Heart left ventricle (tissue), 16 donors: ENCODE measurements at regions not wholly inside any gene's neighbourhood (a gene's known extent, or its start where the extent isn't known, plus 50 kb on each side); places are given as distances from the start of the nearest gene placed in this dataset.

ENCODE experiments used
- ATAC-seq, 4 donors: fragments of 200-7000 bp; cut with Tn5 transposase; one replicate each; pipeline ENCODE4 v1.9.1; 2020 to 2022; ENCODE audit warnings: moderate library complexity in 4 of 4, mild to moderate bottlenecking in 3 of 4, moderate number of reproducible peaks in 1 of 4
- DNase-seq, 5 donors: peaks; one replicate each; pipeline ENCODE4 v3.0.0-alpha.2; 2020
- H3K27ac ChIP-seq, 12 donors: fragments of 200-600 bp; sonication (generic) in 4 of 12; one replicate each; pipeline versions ENCODE4 v1.5.0 to v1.8.0; 2016 to 2022; ENCODE audit warnings: mild to moderate bottlenecking in 2 of 12
- H3K27me3 ChIP-seq, 9 donors: fragments of 200-600 bp; sonication (generic) in 2 of 9; one replicate each; pipeline versions ENCODE4 v1.5.1 to v1.8.0; 2016 to 2022; ENCODE audit warnings: mild to moderate bottlenecking in 3 of 9
- H3K36me3 ChIP-seq, 9 donors: fragments of 200-600 bp; sonication (generic) in 2 of 9; one replicate each; pipeline versions ENCODE4 v1.5.0 to v1.8.0; 2018 to 2022; ENCODE audit warnings: mild to moderate bottlenecking in 2 of 9
- H3K4me1 ChIP-seq, 12 donors: fragments of 200-600 bp; sonication (generic) in 4 of 12; one replicate each; pipeline versions ENCODE4 v1.5.0 to v1.8.0; 2016 to 2022; ENCODE audit warnings: mild to moderate bottlenecking in 3 of 12
- H3K4me3 ChIP-seq, 12 donors: fragments of 200-600 bp; sonication (generic) in 4 of 12; one replicate each; pipeline versions ENCODE4 v1.5.0 to v1.8.0; 2017 to 2022; ENCODE audit warnings: mild to moderate bottlenecking in 9 of 12, moderate library complexity in 4 of 12
- H3K9me3 ChIP-seq, 12 donors: fragments of 200-600 bp; sonication (generic) in 4 of 12; one replicate each; pipeline versions ENCODE4 v1.5.0 to v1.8.0; 2016 to 2022; ENCODE audit warnings: mild to moderate bottlenecking in 1 of 12
- CTCF ChIP-seq, 12 donors: fragments of 200-600 bp; sonication (generic) in 4 of 12; IDR thresholded peaks; one replicate each; pipeline versions ENCODE4 v1.5.0 to v1.8.0; 2018 to 2022; ENCODE audit warnings: antibody characterized with exemption in 12 of 12, mild to moderate bottlenecking in 5 of 12
- POLR2A ChIP-seq, 2 donors: fragments of 450-650 bp; IDR thresholded peaks; one replicate each; pipeline ENCODE4 v1.6.1; 2017; ENCODE audit warnings: antibody characterized with exemption in 2 of 2, mild to moderate bottlenecking in 2 of 2, moderate library complexity in 2 of 2
- WGBS, 4 donors: extraction: QIAGEN DNeasy Blood & Tissue Kit in 2 of 4; methylation state at CpG; one replicate each; pipeline versions ENCODE4 v1.1.5 to v1.1.7; 2013 to 2018; 5-methylcytosine and 5-hydroxymethylcytosine counted together
- intact Hi-C, 10 donors: fragments of 100-400 bp; cut with DNase I; formaldehyde crosslinking; loops; one replicate each; pipeline versions ENCODE4 v1.11.1 to v1.14.2; 2022
- donor health status: ischemic (EF 13 %, LVEDD 7.1; RV severe dilation, severe dysfunction).
- donor health status: healthy with polysubstance abuse.
- donor health status: DM: no; HTN: yes; CAD: no.
- donor health status: DM: no; HTN: no; CAD: no.
- donor health status: ischemic (EF 25% LVEDD 6.9; RV normal size, moderate dysfunction).
- donor health status: ischemic (EF 25% LVEDD 5.7; RV mildly dilated, moderate dysfunction).
- donor health status: healthy.
- donor health status: DM: yes; HTN: yes; CAD: no.
- donor health status: ischemic (EF 35%, LVEDD 5.7; RV mildly dilated, moderate dysfunction).
- donor health status: nonischemic (EF 11% LVEDD 7.7; RV severe dilation, severe dysfunction).
- donor health status: DM: yes; HTN: yes; CAD: no.
- donor health status: PGD.
- donor health status: ischemic (EF 29% LVEDD 5.4; RV normal size, mild dysfunction).
- donor health status: nonischemic (EF 23%, LVEDD 6.1; RV moderate dilation, normal function).

DNA sequence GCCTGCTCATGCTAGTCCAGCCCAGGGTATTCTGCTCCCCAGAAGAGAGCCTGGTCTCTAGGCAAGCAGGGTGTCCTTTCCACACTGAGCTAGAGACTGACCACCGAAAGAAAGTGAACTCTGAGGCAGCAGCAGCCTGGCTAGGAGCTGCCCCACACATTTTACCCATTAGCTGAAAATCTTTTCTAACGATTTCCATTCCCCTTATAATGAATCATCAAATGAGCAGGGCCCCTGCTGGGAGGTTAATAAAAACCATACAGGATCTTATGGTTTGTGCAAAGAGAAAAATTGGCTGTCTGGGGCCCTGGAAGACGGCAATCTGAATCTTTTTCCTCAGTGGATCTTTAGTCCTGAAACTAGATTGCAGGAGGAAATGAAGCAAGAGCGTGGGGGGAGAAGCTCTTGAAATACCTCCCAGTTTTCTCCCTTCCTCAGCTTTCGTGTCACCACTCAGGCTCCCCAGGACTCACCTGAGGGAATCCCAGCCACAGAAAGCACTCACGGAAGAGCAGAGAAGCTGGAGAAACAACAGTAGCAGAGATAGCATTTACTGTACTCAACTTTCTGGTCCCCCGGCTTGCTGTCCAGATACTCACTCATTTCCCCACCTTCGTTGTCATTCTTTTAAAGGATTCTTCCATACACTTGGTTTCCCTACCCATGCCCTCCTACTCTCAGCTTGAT, 74.7 kb upstream of the CD44 start:
- no peak overlapping the region for H3K27ac ChIP-seq
- H3K4me1 ChIP-seq: peaks cover 0 to 39% (median 5%) of the 10 kb centered on the region in 12 donors
- H3K9me3 ChIP-seq: no peaks in the 10 kb centered on the region
- no peaks in the 10 kb centered on the region for H3K27me3 ChIP-seq
- WGBS, 4 donors: 82 to 86% (median 82%) methylated on average over 8 of the region's 8 CpGs
- intact Hi-C loops: no loop called here
- no peak overlapping the region for H3K4me3 ChIP-seq
- no peak for ATAC-seq
- no peak for DNase-seq
- H3K36me3 ChIP-seq: no peaks in the 10 kb centered on the region
- TF ChIP-seq POLR2A (IDR thresholded peaks at IDR 0.05): no peak
- no peak for TF ChIP-seq CTCF (IDR thresholded peaks at IDR 0.05)

DNA sequence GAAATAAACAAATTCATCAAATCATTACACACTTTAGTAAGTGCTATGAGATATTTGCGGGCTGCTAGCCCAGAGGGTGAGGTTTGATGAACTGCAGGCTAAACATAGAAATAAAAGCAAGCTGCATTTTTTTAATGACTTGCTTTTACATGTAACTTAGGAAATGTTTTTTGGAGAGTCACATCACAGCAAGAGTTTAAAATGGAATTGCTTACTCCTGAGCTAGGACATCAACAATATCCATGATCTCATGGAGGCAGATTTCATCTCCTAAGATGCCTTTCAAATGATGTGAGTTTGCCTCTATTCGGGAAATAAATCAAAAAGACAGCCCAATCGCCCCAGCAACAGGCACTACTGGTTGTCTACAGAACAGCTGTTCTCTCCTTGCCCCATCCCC, 73.4 kb upstream of the CD44 start:
- TF ChIP-seq POLR2A (IDR thresholded peaks at IDR 0.05) (no peak), CTCF (IDR thresholded peaks at IDR 0.05) (no peak)
- H3K27ac ChIP-seq: peak overlapping the region in 1 of 12 donors; percentile 2
- intact Hi-C loops: no loop called here

DNA sequence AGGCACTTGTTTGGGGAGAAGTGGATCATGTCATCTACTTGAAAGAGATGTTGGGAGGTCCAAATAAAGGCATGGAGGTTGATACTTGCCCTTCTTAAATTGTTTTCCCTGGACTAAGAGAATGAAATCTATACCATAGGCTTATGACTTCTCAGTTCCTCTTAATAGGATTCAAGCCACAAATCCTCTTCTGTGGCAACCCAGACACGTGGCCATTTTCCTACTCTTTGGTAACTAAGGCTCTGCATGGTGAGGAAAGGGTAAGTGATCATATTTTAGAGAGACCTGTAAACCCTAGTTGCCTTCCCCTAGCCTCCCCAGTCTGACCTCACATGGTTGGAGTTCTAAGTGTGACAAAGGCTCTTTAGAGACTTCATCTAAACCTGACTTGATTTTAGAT, 72.9 kb upstream of the CD44 start:
- WGBS, 4 donors: 43 to 69% (median 60%) methylated on average over 1 of the region's 1 CpG

More for the DNA sequence above, 73.4 kb upstream of the CD44 start:
- Histone ChIP-seq H3K36me3 (no peaks in the 10 kb centered on the region), H3K4me3 (no peak overlapping the region), H3K27me3 (no peaks in the 10 kb centered on the region), H3K9me3 (peaks cover 0 to 13% (median 3%) of the 10 kb centered on the region in 12 donors), H3K4me1 (peaks cover 0 to 32% (median 5%) of the 10 kb centered on the region in 12 donors)
- 59 to 79% (median 67%) methylated on average over 3 of the region's 3 CpGs for WGBS, 4 donors
- no peak for DNase-seq
- ATAC-seq: peak in 1 of 4 donors; percentile 47

More for the DNA sequence above, 72.9 kb upstream of the CD44 start:
- H3K27ac ChIP-seq: peak overlapping the region in 1 of 12 donors; percentile 2
- no peaks in the 10 kb centered on the region for H3K36me3 ChIP-seq
- H3K4me3 ChIP-seq: no peak overlapping the region
- H3K27me3 ChIP-seq: no peaks in the 10 kb centered on the region
- DNase-seq (no peak), ATAC-seq (no peak)
- TF ChIP-seq CTCF (IDR thresholded peaks at IDR 0.05): no peak
- TF ChIP-seq POLR2A (IDR thresholded peaks at IDR 0.05): no peak
- H3K4me1 ChIP-seq: peaks cover 0 to 32% (median 5%) of the 10 kb centered on the region in 12 donors
- intact Hi-C loops: no loop called here
- H3K9me3 ChIP-seq: peaks cover 0 to 17% (median 5%) of the 10 kb centered on the region in 12 donors
